HG02870 (cell line): ENCODE measurements at regions not wholly inside any gene's neighbourhood (a gene's known extent, or its start where the extent isn't known, plus 50 kb on each side); places are given as distances from the start of the nearest gene placed in this dataset.

Experiments
- ATAC-seq: cut with Tn5 transposase; IDR thresholded peaks from one replicate; pipeline ENCODE4 v1.9.1; 2021; ENCODE audit warnings: mild to moderate bottlenecking, moderate library complexity; ENCODE audit not compliant: unreplicated experiment

- ATAC-seq = no peak
These were observed 283.3 kb upstream of the THSD7B start for GRCh38 chr2:136482006-136482405.

- ATAC-seq = no peak
These were observed 285.6 kb upstream of the THSD7B start for GRCh38 chr2:136479696-136480095.

- no peak for ATAC-seq
These were observed 296.5 kb upstream of the THSD7B start for GRCh38 chr2:136468799-136469369.

- ATAC-seq = no peak
These were observed 312.8 kb upstream of the THSD7B start for GRCh38 chr2:136452528-136452927.

GRCh38 chr2:136448986-136449780, 316.2 kb upstream of the THSD7B start:
- no peak for ATAC-seq

- no peak for ATAC-seq
These were observed 316.9 kb upstream of the THSD7B start for GRCh38 chr2:136448432-136448831.

- ATAC-seq = no peak
These were observed 321.0 kb upstream of the THSD7B start for GRCh38 chr2:136444323-136444722.

- no peak for ATAC-seq
These were observed 321.7 kb upstream of the THSD7B start for GRCh38 chr2:136443661-136444060.

- ATAC-seq = no peak
These were observed 323.2 kb upstream of the THSD7B start for GRCh38 chr2:136441979-136442714.

GRCh38 chr2:136439064-136439676, 321.2 kb upstream of the CXCR4 start:
- ATAC-seq = no peak

- ATAC-seq = no peak
These were observed 319.5 kb upstream of the CXCR4 start for GRCh38 chr2:136437461-136437860.

- ATAC-seq = no peak
These were observed 319.0 kb upstream of the CXCR4 start for GRCh38 chr2:136436936-136437335.

- ATAC-seq = no peak
These were observed 316.3 kb upstream of the CXCR4 start for GRCh38 chr2:136434251-136434715.

GRCh38 chr2:136433261-136433660, 315.3 kb upstream of the CXCR4 start:
- ATAC-seq = no peak

GRCh38 chr2:136424112-136424511, 306.2 kb upstream of the CXCR4 start:
- no peak for ATAC-seq

GRCh38 chr2:136423516-136423996, 305.6 kb upstream of the CXCR4 start:
- peak; percentile 98 for ATAC-seq

GRCh38 chr2:136422512-136422911, 304.6 kb upstream of the CXCR4 start:
- no peak for ATAC-seq

- ATAC-seq = no peak
These were observed 302.4 kb upstream of the CXCR4 start for GRCh38 chr2:136420346-136420745.

GRCh38 chr2:136411946-136412345, 294.0 kb upstream of the CXCR4 start:
- ATAC-seq = no peak

GRCh38 chr2:136410673-136411072, 292.7 kb upstream of the CXCR4 start:
- ATAC-seq = no peak

GRCh38 chr2:136408795-136409194, 290.8 kb upstream of the CXCR4 start:
- no peak for ATAC-seq
